ELR (cell line): ENCODE measurements at regions not wholly inside any gene's neighbourhood (a gene's known extent, or its start where the extent isn't known, plus 50 kb on each side); places are given as distances from the start of the nearest gene placed in this dataset.
"Not testable (repeated sequence)": the region's sequence is repeated elsewhere in the genome, so short reads cannot be mapped to it uniquely, and the experiment has no call there.

ENCODE experiments used
- DNase-seq: peaks from one replicate; pipeline ENCODE4 v3.0.0-alpha.2; 2015; ENCODE audit warnings: low read depth

DNA sequence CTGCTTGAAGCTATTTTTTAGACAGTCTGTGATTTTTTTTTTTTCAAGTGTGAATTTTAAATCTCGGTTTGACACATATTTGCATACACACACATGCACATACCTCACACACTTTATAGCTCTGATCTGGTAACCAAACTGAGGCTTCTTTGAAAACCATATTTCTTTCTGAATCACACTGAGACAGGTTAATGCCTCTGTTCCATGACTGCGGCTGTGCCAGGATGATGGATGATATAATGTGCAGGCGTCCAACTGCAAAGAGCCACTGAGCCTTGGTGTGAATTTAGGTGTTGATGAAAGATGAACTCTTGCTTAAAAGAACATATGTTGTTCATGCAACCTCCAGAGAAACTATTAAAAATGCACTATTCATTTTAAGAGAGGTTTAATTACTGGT lies 504.0 kb upstream of the OLFM3 start:
- no peak for DNase-seq

DNA sequence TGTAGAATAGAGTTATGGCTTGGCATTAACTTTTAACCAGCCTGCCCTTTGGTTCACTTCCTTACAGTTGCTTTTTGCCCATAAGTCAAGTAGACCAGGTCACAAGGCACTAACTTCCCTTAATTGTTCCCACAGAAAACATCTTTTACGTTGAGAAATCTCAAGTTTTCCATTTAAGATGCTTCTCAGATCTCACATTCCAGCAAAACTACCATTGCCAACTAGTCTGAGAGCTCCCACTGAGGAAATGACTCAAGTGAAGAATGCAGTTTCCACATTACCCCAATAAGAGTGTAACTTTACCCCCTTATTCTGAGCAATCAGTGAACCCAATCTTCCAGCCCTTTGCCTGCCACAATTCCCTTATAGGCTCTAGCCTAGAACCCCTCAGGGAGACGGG lies 502.2 kb upstream of the OLFM3 start:
- peak; percentile 4 for DNase-seq

- peak; percentile 8 for DNase-seq
These were observed 501.1 kb upstream of the OLFM3 start for GRCh38 chr1:102497810-102498209.

DNA sequence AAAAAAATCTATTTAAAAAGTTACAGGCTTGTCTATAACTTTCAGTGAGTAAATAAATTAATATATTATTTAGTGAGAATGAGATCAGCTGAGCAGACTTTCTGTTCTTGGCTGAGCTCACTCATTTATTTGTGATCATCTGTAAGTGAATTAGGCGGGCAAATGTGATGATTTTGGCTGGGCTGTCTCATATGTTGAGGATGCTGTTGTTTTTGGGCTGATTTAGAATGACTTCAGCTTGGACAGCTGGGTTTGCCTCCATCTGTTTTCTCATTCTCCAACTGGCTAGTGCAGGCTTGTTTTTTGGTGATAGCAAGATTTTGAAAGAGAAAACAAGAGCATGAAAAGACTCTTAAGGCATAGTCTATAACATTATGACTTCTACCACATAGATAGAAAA lies 475.8 kb upstream of the OLFM3 start:
- no peak for DNase-seq

GRCh38 chr1:102470767-102471166 lies 474.0 kb upstream of the OLFM3 start:
- no peak for DNase-seq

GRCh38 chr1:102466487-102466886 lies 469.8 kb upstream of the OLFM3 start:
- no peak for DNase-seq

- DNase-seq, result no peak
These were observed 466.6 kb upstream of the OLFM3 start for GRCh38 chr1:102463328-102463727.

DNA sequence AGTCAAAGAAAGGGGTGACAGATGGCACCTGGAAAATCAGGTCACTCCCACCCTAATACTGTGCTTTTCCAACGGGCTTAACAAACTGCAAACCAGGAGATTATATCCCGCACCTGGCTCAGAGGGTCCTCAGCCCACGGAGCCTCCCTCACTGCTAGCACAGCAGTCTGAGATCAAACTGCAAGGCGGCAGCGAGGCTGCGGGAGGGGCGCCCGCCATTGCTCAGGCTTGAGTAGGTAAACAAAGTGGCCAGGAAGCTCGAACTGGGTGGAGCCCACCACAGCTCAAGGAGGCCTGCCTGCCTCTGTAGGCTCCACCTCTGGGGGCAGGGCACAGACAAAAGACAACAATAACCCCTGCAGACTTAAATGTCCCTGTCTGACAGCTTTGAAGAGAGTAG lies 445.6 kb upstream of the OLFM3 start:
- not testable (repeated sequence) for DNase-seq

- DNase-seq, result no peak
These were observed 438.8 kb upstream of the OLFM3 start for GRCh38 chr1:102435483-102435882.

GRCh38 chr1:102434421-102434820 lies 437.7 kb upstream of the OLFM3 start:
- peak; percentile 57 for DNase-seq

- no peak for DNase-seq
These were observed 434.5 kb upstream of the OLFM3 start for GRCh38 chr1:102431253-102431652.

DNA sequence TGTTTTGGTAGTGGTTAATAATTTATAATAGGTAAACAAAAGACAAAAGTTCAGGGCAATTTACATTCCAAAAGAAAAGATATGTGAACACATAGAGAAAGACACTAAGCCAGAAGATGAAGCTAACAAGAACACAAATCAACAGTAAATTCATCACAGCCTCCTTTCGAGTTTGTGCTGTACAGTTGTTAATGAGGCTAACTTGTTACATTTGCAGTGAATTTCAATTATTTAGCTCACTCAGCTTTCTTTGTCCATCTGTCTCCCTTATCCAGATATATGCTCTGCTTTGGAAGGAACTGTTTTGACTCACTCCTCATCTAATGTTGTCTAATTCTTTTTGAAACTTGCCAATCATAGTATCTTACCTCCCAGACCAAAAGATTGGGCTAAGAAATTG lies 423.3 kb upstream of the OLFM3 start:
- no peak for DNase-seq
